Motor neuron (in vitro differentiated cells): ENCODE measurements at regions not wholly inside any gene's neighbourhood (a gene's known extent, or its start where the extent isn't known, plus 50 kb on each side); places are given as distances from the start of the nearest gene placed in this dataset.
"Not testable (repeated sequence)": the region's sequence is repeated elsewhere in the genome, so short reads cannot be mapped to it uniquely, and the experiment has no call there.

Source experiments
- ATAC-seq, 8 experiments: fragments of 200-7000 bp; cut with Tn5 transposase; replicated peaks in 6 of 8; 2 replicates each; pipeline ENCODE4 v1.8.0; 2021; ENCODE audit warnings: mild to moderate bottlenecking in 8 of 8, moderate library complexity in 8 of 8
- H3K27ac ChIP-seq, 2 donors: fragments of 250-450 bp; sonication (Bioruptor Pico); 2 replicates each; pipeline ENCODE4 v1.9.0; 2021; ENCODE audit warnings: antibody characterized with exemption in 2 of 2, mild to moderate bottlenecking in 2 of 2, moderate library complexity in 1 of 2
- H3K4me1 ChIP-seq, 2 donors: fragments of 250-450 bp; sonication (Bioruptor Pico); replicated peaks in 1 of 2; 2 replicates each; pipeline ENCODE4 v1.6.1; 2021; ENCODE audit warnings: antibody characterized with exemption in 2 of 2, mild to moderate bottlenecking in 2 of 2, moderate library complexity in 1 of 2
- H3K4me3 ChIP-seq, 5 donors: fragments of 250-450 bp; sonication (Bioruptor Pico); 2 replicates each; pipeline ENCODE4 v1.9.0; 2021; ENCODE audit warnings: antibody characterized with exemption in 5 of 5, mild to moderate bottlenecking in 5 of 5, moderate library complexity in 4 of 5
- WGBS, 10 experiments: fragments of 450-650 bp; shearing (Covaris generic); methylation state at CpG; one replicate each; pipeline ENCODE4 v1.0.0; 2022; 5-methylcytosine and 5-hydroxymethylcytosine counted together
- in situ Hi-C, 9 experiments: fragments of 400-800 bp; cut with MboI; loops; one replicate each; pipeline ENCODE4 v1.15.0; 2021; ENCODE audit warnings: low sequenced_read_pairs in 9 of 9, low pct_unique_long_range_greater_than_20kb in 2 of 9; ENCODE audit not compliant: unreplicated experiment in 9 of 9

DNA sequence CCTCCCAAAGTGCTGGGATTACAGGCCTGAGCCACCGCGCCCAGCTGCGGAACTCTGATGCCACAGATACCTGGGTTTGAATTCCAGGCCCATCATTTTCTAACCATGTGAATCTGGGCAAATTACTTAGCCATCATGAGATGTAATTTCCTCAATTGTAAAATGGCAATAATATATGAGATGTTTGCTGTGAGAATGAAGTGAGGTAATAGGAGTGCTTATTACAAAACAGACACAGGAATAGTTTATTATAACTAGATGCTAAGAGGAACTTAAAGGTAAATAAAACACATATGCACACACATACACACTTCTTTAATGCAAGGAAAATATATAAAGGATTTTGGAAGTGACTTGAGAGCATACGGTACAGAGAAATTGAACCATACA, 64.7 kb upstream of the TNIK start:
- Histone ChIP-seq H3K4me1 (no peaks in the 10 kb centered on the region), H3K27ac (no peak overlapping the region), H3K4me3 (no peak overlapping the region)
- 62 to 100% (median 100%) methylated on average over 1 of the region's 4 CpGs; no CpG with 5 or more reads in 3 of the 10 experiments for WGBS, 10 experiments
- ATAC-seq, result no peak
- in situ Hi-C loops, result no loop called here

DNA sequence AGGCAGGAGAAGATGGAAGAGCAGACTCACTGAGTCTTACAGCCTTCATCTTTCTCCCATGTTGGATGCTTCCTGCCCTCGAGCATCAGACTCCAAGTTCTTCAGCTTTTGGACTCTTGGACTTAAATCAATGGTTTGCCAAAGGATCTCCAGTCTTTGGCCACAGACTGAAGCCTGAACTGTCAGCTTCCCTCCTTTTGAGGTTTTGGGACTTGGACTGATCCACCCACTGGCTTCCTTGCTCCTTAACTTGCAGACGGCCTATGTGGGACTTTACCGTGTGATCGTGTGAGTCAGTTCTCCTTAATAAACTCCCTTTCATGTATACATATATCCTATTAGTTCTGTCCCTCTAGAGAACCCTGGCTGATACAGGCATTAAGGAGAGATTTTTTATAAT, 62.4 kb upstream of the TNIK start:
- no peaks in the 10 kb centered on the region for H3K4me1 ChIP-seq
- no peak overlapping the region for H3K4me3 ChIP-seq
- no peak for ATAC-seq
- WGBS, 10 experiments, result 40 to 100% (median 86%) methylated on average over 1 to 4 of the region's 4 CpGs; no CpG with 5 or more reads in 3 of the 10 experiments
- H3K27ac ChIP-seq, result no peak overlapping the region
- in situ Hi-C loops, result no loop called here

DNA sequence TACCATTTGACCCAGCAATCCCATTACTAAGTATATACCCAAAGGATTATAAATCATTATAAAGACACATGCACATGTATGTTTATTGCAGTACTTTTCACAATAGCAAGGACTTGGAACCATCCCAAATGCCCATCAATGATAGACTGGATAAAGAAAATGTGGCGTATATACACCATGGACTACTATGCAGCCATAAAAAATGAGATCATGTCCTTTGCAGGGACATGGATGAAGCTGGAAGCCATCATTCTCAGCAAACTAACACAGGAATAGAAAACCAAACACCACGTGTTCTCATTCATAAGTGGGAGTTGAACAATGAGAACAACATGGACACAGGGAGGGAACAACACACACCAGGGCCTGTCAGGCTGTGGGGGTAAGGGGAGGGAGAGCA, 59.2 kb upstream of the TNIK start:
- ATAC-seq, H3K4me1 ChIP-seq, in situ Hi-C loops, H3K4me3 ChIP-seq, H3K27ac ChIP-seq: not testable (repeated sequence)
- 0 to 100% (median 96%) methylated on average over 1 to 2 of the region's 2 CpGs; no CpG with 5 or more reads in 5 of the 10 experiments for WGBS, 10 experiments

DNA sequence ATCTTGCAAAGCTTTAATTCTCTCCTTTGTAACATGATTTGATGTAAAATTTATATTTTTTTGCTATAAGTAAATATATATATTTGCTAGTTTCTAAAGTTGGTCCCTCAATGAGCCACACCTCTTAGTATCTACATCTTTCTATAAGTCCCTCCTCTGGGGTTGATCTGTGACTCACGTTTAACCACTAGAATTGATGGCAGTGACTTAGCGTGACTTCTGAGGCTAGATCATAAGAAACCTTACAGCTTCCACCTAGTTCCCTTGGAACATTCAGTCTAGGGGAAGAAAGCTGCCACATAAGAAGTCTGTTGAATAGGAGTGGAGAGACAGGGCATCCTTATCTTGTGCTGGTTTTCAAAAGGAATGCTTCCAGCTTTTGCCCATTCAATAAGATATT, 56.6 kb upstream of the TNIK start:
- Histone ChIP-seq H3K4me1 (no peaks in the 10 kb centered on the region), H3K27ac (no peak overlapping the region), H3K4me3 (no peak overlapping the region)
- no peak for ATAC-seq
- in situ Hi-C loops, result no loop called here
- 20 to 100% (median 83%) methylated on average over 1 to 2 of the region's 2 CpGs for WGBS, 10 experiments

DNA sequence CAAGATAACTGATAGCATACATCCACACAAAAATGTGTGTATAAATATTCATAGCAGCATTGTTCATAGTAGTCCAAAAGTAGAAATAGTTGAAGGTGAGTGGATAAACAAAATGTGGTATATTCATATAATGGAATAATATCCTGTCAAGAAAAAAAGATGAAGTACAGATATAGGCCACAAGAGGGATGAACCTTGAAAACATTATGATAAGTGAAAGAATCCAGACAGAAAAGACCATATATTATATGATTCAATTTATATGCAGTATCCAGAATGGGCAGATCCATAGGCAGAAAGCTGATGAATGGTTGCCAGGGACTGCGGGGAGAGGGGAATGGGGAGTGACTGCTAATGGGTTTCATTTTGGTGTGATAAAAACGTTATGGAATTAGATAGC, 54.3 kb upstream of the TNIK start:
- no peak overlapping the region for H3K27ac ChIP-seq
- no peaks in the 10 kb centered on the region for H3K4me1 ChIP-seq
- no peak overlapping the region for H3K4me3 ChIP-seq
- no peak for ATAC-seq
- in situ Hi-C loops, result no loop called here
- 0 to 100% (median 55%) methylated on average over 1 to 2 of the region's 2 CpGs for WGBS, 10 experiments

DNA sequence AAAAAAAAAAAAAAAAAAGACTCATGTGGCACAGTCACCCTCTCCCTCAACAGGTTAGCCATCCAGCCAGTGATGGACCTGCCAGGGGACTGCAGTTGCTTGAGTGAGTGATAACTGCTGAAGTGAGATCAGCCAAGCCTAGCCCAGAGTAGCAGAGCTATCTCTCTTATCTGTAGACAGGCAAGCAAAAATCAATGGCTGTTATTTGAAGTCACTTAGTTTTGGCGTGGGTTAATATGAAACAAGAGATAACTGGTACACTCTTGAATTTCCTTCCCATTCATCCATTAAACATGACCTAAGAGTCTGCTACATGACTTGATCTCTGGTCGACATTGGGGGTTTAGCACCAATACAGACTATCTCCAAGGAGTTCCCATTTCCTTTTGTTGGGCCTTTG, 51.2 kb upstream of the TNIK start:
- in situ Hi-C loops, result no loop called here
- ATAC-seq, result no peak
- H3K4me3 ChIP-seq, result no peak overlapping the region
- no peaks in the 10 kb centered on the region for H3K4me1 ChIP-seq
- no peak overlapping the region for H3K27ac ChIP-seq
- 83 to 100% (median 86%) methylated on average over 1 to 2 of the region's 2 CpGs; no CpG with 5 or more reads in 3 of the 10 experiments for WGBS, 10 experiments
